ENCODE measurements at regions not wholly inside any gene's neighbourhood (a gene's known extent, or its start where the extent isn't known, plus 50 kb on each side); places are given as distances from the start of the nearest gene placed in this dataset.
"Not testable (repeated sequence)": the region's sequence is repeated elsewhere in the genome, so short reads cannot be mapped to it uniquely, and the experiment has no call there.

DNA sequence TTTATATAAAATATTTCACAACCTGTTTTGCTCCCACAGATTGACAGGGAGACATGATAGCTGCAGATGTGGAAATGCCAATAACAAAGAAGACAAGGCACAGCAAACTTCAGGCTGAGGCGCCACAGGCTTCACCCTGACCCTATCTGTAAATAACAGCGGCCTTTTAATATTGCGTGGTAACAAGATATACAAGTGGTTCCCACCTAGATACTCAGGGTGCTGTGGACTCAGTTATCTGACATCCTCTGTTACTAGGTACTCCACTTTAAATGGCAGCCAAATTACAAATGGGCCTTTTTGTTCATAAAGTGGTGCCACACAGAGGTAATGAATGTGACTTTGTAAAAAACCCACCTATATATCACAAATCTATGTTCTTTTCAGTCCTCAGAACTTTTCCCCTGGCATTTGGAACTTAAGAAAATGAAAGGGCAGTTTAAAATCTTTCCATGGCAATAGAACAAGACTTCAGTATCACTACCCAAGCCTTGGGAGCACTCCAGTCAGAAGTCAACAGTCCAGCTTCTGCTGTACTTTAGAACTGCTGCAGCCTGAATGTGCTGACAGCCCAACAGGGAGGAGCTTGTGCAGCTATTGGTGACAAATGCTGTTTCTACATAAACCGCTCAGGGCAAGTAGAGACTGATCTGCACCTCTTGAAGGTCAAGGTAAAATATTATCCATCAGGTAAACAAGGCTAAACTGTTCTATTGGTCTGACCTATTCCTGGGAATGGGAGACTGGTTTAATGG, 86.2 kb upstream of the DCD start:
- Mint-ChIP-seq H3K36me3 (ENCODE audit: low read depth) (no peaks in the 10 kb centered on the region), H3K27me3 (no peaks in the 10 kb centered on the region), H3K9me3 (peaks cover 6% of the 10 kb centered on the region), H3K27ac (no peak overlapping the region), H3K4me3 (no peak overlapping the region), H3K4me1 (ENCODE audit: low read depth) (peaks cover 9% of the 10 kb centered on the region)
- no peak for DNase-seq

DNA sequence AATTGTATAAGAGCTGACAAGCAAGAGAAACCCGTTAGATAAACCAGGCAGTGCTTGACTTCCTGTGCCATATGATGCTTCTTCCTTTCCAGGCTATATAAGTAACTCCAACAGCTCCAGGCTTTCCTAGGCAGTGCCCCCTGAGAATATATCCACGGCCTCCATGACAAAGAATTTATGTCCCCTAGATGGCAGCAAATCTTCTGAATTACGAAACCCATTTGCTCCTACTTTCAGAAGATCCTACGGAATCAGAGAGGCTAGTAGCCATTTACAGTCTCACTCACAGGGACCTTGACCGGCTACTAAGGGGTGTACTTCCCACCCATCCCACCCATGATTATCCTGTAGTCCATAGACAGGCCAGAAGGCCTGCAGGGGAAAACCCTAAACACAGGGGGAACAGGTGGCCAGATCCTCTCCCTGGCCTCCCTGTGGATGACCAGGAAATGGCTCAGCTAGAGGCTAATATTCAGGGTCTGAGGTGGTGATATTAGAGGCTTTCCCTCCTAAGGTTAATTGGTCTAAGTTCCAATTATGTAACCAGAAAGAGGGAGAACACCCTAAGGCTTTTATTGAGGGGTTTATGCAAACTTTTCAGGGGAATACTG, 77.2 kb upstream of the DCD start:
- Mint-ChIP-seq H3K27me3 (no peaks in the 10 kb centered on the region), H3K4me3 (no peak overlapping the region), H3K4me1 (ENCODE audit: low read depth) (peaks cover 4% of the 10 kb centered on the region), H3K27ac (no peak overlapping the region), H3K36me3 (ENCODE audit: low read depth) (no peaks in the 10 kb centered on the region), H3K9me3 (no peaks in the 10 kb centered on the region)
- no peak for DNase-seq

DNA sequence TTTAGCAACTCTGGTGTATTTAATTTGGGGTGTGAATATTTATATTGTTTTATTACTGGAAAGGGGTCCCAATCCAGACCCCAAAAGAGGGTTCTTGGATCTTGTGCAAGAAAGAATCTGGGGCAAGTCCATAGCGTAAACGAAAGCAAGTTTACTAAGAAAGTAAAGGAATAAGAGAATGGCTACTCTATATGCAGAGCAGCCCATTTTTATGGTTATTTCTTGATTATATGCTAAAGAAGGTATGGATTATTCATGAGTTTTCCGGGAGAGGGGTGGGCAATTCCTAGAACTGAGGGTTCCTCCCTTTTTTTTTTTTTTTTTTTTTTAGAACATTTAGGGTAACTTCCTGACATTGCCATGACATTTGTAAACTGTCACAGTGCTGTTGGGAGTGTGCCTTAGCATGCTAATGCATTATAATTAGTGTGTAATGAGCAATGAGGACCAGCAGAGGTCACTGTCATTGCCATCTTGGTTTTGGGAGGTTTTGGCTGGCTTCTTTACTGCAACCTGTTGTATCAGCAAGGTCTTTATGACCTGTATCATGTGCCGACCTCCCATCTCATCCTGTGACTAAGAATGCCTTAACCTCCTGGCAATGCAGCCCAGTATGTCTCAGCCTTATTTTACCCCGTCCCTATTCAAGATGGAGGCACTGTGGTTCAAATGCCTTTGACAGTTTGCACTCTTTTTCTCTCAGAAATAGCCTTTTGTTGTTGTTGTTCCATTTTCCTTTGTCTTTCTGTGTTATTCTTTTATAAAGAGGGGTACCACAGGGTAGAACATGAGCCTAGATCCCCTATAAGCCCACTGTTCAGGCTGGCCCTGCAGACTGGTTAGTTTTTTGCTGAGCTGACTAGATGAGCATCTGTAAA, 75.5 kb upstream of the DCD start:
- DNase-seq = no peak
- peaks cover 4% of the 10 kb centered on the region for H3K4me1 Mint-ChIP-seq (ENCODE audit: low read depth)
- no peaks in the 10 kb centered on the region for H3K9me3 Mint-ChIP-seq

DNA sequence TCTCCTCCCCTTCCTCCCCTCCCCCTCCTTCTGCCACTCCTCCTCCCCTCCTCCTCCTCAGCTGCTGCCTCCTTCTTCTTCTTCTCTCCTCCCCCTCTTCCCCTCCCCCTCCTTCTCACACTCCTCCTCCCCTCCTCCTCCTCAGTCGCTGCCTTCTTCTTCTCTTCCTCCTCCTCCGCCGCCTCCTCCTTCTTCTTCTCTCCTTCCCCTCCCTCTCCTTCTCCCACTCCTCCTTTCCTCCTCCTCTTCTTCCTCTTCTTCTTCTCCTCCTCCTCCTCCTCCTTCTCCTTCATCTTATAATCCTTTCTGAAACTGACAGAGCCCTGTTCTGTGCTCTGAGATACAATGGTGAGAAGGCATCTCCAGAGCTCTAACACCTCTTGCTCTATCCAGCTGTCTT, 73.1 kb upstream of the DCD start:
- no peaks in the 10 kb centered on the region for H3K36me3 Mint-ChIP-seq (ENCODE audit: low read depth)
- H3K9me3 Mint-ChIP-seq = no peaks in the 10 kb centered on the region
- no peaks in the 10 kb centered on the region for H3K27me3 Mint-ChIP-seq
- H3K4me3 Mint-ChIP-seq = no peak overlapping the region
- DNase-seq = no peak
- peaks cover 6% of the 10 kb centered on the region for H3K4me1 Mint-ChIP-seq (ENCODE audit: low read depth)
- H3K27ac Mint-ChIP-seq = no peak overlapping the region

More for the DNA sequence above, 75.5 kb upstream of the DCD start:
- no peak overlapping the region for H3K27ac Mint-ChIP-seq
- no peak overlapping the region for H3K4me3 Mint-ChIP-seq
- no peaks in the 10 kb centered on the region for H3K36me3 Mint-ChIP-seq (ENCODE audit: low read depth)
- H3K27me3 Mint-ChIP-seq = no peaks in the 10 kb centered on the region

DNA sequence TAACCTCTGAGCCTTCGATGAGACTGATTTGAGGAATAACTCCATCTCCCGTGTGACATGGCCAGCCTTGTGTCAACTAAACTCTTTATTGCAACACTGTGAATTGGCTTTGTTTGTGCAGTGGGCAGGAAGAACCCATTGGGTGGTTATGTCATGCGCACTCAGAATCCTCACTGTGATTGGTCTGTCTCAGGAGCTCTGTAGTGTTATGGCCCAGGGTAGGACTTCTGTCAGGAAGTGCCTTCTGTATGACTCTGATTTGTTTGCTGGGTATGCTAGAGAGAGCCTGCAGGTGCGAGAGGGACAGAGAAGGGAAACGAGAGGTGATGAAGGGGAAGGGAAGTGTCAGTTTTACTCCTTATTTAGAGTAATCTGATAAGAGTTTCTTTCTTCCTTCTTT, 71.5 kb upstream of the DCD start:
- Mint-ChIP-seq H3K9me3 (no peaks in the 10 kb centered on the region), H3K4me3 (no peak overlapping the region), H3K4me1 (ENCODE audit: low read depth) (peaks cover 3% of the 10 kb centered on the region), H3K36me3 (ENCODE audit: low read depth) (no peaks in the 10 kb centered on the region), H3K27ac (no peak overlapping the region), H3K27me3 (peaks cover 6% of the 10 kb centered on the region)
- DNase-seq = no peak

DNA sequence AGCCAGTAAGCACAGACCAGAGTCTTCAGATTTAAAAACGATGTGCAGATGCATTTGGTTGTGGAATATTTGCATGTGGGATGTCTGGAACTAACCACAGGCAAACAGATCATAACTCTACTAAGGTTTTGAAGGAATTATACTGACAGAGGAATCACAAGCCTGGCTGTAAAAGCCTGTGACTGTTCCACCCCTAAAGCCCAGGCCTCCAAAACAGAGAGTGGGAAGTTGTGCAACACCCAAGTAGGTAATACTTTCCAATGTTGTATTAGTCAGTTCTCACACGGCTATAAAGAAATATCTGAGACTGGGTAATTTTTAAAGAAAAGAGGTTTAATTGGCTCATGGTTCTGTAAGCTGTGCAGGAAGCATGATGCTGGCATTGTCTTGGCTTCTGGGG, 68.1 kb upstream of the DCD start:
- DNase-seq = no peak
- H3K27ac Mint-ChIP-seq = no peak overlapping the region
- no peaks in the 10 kb centered on the region for H3K36me3 Mint-ChIP-seq (ENCODE audit: low read depth)
- peaks cover 2% of the 10 kb centered on the region for H3K4me1 Mint-ChIP-seq (ENCODE audit: low read depth)
- H3K27me3 Mint-ChIP-seq = peaks cover 16% of the 10 kb centered on the region
- no peaks in the 10 kb centered on the region for H3K9me3 Mint-ChIP-seq
- H3K4me3 Mint-ChIP-seq = no peak overlapping the region

DNA sequence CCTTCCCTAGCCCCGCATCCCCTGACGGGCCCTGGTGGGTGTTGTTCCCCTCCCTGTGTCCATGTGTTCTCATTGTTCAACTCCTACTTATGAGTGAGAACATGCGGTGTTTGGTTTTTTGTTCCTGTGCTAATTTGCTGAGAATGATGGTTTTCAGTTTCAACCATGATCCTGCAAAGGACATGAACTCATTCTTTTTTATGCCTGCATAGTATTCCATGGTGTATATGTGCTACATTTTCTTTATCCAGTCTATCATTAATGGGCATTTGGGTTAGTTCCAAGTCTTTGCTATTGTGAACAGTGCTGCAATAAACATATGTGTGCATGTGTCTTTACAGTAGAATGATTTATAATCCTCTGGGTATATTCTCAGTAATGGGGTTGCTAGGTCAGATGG, 65.7 kb upstream of the DCD start:
- not testable (repeated sequence) for H3K4me1 Mint-ChIP-seq (ENCODE audit: low read depth); H3K27ac Mint-ChIP-seq; DNase-seq; H3K36me3 Mint-ChIP-seq (ENCODE audit: low read depth); H3K9me3 Mint-ChIP-seq; H3K4me3 Mint-ChIP-seq
- peaks cover 16% of the 10 kb centered on the region for H3K27me3 Mint-ChIP-seq

DNA sequence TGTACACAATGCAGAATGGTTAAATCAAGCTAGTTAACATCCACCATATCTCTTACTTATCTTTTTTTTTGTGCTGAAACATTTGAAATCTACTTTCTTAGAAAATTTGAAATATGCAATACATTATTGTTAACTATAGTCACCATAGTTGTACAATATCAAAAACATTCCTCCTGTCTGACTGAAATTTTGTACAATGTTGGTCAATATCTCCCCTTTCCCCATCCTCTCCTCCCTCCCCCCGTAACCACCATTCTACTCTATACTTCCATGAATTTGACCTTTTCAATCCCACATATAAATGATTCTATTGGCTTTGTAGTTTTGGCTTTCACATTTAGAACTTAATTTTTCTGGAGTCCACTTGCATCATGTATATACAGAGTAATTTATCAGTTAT, 63.5 kb upstream of the DCD start:
- Mint-ChIP-seq H3K36me3 (ENCODE audit: low read depth) (no peaks in the 10 kb centered on the region), H3K27me3 (peaks cover 18% of the 10 kb centered on the region)
- no peak for DNase-seq

DNA sequence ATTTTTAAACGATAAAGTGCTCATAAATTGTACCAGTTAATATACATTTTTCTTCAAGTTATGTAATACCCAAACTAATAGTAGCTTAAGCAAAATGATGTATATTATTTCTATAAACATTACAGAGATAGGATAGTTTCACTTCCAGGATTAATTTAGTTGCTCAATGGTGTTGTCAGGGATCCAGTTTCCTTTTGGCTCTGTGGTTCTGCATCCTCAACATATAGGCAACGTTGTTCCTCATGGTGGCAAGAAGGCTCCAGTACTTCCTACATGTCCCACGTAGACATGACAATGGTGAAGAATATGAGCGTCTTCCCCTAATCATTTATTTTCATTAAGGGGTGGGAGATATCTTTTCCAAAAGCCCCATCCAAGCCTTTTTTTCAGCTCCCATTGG, 60.7 kb upstream of the DCD start:
- DNase-seq = no peak
- Mint-ChIP-seq H3K4me1 (ENCODE audit: low read depth) (no peaks in the 10 kb centered on the region), H3K9me3 (no peaks in the 10 kb centered on the region), H3K36me3 (ENCODE audit: low read depth) (no peaks in the 10 kb centered on the region), H3K27ac (no peak overlapping the region), H3K27me3 (peaks cover 4% of the 10 kb centered on the region), H3K4me3 (no peak overlapping the region)

More for the DNA sequence above, 63.5 kb upstream of the DCD start:
- Mint-ChIP-seq H3K9me3 (no peaks in the 10 kb centered on the region), H3K27ac (no peak overlapping the region), H3K4me1 (ENCODE audit: low read depth) (peaks cover 2% of the 10 kb centered on the region), H3K4me3 (no peak overlapping the region)

DNA sequence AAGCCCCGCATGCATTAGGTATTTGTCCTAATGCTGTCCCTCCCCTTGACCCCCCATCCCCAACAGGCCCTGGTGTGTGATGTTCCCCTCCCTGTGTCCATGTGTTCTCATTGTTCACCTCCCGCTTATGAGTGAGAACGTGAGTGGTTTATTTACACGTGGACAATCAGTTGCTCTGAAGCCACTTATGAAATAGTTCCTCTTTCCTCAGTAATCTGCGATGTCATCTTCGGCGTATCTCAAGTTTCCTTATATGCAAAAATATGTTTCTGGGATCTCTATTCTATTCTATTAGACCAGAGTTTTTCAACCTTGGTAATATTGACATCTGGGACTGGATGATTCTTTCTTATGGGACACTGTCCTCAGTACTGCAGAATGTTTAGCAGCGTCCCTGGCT, 56.0 kb upstream of the DCD start:
- peaks cover 2% of the 10 kb centered on the region for H3K27me3 Mint-ChIP-seq
- DNase-seq = no peak
- H3K4me1 Mint-ChIP-seq (ENCODE audit: low read depth) = no peaks in the 10 kb centered on the region
- H3K27ac Mint-ChIP-seq = no peak overlapping the region
- no peaks in the 10 kb centered on the region for H3K36me3 Mint-ChIP-seq (ENCODE audit: low read depth)
- no peak overlapping the region for H3K4me3 Mint-ChIP-seq
- H3K9me3 Mint-ChIP-seq = no peaks in the 10 kb centered on the region

DNA sequence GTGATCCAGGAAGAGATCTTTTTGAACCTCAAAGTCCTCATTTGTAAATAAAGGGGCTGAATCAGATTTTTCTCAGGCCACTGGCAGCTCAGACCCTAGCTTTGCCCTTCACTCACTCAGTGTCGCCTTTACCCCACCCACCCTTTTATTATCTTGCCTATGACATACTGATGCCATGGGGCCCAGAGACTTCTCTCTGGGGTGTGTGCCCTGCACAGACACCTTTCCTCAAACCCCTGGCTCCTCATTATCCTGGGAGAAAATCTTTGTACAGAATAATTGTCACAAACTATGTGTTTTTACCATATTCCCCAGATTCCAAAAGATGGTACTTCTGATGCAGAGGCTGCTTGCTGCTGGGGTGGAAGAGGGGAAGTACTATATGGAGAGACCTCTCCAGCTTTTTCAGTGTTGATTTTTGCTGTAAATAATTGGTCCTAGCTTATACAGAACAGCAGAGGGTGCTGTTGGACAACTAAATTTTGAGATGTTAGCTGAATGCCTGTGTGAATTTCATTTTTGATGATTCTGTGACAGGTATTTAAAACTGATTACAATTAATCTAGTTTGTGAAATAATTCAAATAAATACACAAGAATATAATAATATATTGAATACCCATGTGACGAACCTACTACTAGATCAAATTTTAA, 53.9 kb upstream of the DCD start:
- no peaks in the 10 kb centered on the region for H3K27me3 Mint-ChIP-seq
- no peak overlapping the region for H3K27ac Mint-ChIP-seq
- H3K9me3 Mint-ChIP-seq = no peaks in the 10 kb centered on the region
- H3K4me3 Mint-ChIP-seq = no peak overlapping the region
- DNase-seq = no peak
- no peaks in the 10 kb centered on the region for H3K36me3 Mint-ChIP-seq (ENCODE audit: low read depth)
- no peaks in the 10 kb centered on the region for H3K4me1 Mint-ChIP-seq (ENCODE audit: low read depth)

DNA sequence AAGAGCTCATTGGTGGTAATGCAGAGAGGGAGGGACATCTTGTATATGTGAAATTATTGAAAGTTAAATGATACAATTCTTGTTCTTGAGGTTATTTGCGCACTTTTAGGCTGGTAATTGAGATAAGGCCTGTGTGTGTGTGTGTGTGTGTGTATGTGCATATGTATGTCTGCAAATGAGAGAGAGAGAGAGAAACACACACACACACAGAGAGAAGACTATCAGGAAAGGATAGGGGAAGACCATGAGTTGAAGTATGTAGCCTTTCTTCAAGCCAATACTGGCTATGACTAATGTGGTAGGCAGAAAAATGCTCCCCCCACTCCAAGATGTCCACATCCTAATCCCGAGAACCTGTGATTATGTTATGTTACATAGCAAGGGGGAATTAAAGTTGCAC, 52.7 kb upstream of the DCD start:
- Mint-ChIP-seq H3K27ac (no peak overlapping the region), H3K27me3 (peaks cover 5% of the 10 kb centered on the region), H3K9me3 (no peaks in the 10 kb centered on the region), H3K4me3 (no peak overlapping the region), H3K4me1 (ENCODE audit: low read depth) (no peaks in the 10 kb centered on the region), H3K36me3 (ENCODE audit: low read depth) (no peaks in the 10 kb centered on the region)
- DNase-seq = no peak

DNA sequence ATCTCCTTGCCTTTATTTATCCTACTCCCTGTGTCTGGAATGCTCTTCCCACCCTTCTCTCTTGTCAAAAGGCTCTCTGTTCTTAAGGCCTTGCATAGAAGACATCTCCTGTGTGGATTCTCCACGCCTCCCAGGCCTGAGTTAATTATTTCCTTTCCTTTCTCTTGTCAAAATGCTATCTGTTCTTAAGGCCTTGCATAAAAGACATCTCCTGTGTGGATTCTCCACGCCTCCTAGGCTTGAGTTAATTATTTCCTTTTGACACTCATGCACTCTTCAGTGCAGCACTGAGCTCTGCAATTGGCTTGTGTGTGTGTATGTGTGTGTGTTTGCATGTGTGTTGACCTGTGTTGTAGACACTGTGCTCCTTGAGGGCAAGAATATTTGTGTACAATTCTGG, 52.1 kb upstream of the DCD start:
- no peak for DNase-seq
- Mint-ChIP-seq H3K27ac (no peak overlapping the region), H3K9me3 (no peaks in the 10 kb centered on the region), H3K4me3 (no peak overlapping the region), H3K27me3 (peaks cover 5% of the 10 kb centered on the region), H3K4me1 (ENCODE audit: low read depth) (no peaks in the 10 kb centered on the region), H3K36me3 (ENCODE audit: low read depth) (no peaks in the 10 kb centered on the region)

Data from activated T-cell treated with anti-CD3 and anti-CD28 coated beads, Interleukin-2, amount 50 U/mL, for 24 hours (primary cell).